ENCODE measurements at regions not wholly inside any gene's neighbourhood (a gene's known extent, or its start where the extent isn't known, plus 50 kb on each side); places are given as distances from the start of the nearest gene placed in this dataset.

DNA sequence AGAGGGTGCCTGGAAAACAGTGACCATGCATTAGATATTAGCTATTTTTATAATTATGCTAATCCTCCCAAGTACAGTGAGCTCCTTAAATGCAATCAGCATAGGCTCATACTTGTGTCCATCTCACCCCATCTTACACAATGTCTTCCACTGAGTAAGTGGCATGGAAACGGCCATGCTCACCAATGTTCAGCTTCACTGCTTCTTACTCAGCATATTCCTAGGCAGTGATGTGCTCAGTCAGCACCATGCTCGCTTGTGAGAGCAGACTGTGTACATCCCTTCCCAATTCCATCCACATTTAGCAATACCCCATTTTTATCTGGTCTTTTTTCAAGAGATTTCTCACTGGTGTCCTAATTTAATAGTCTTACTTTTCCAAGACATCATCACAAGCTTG is 454.8 kb upstream of the SOX9 start:
- Histone ChIP-seq H3K4me1 (ENCODE audit: insufficient read depth, low read length) (no peaks in the 10 kb centered on the region), H3K36me3 (ENCODE audit: insufficient read depth, low read length) (no peaks in the 10 kb centered on the region), H3K9me3 (ENCODE audit: low read length) (no peaks in the 10 kb centered on the region), H2AFZ (ENCODE audit: low read depth, low read length) (no peak overlapping the region), H3K4me3 (ENCODE audit: low read length) (no peak overlapping the region), H3K27me3 (ENCODE audit: insufficient read depth, low read length) (no peaks in the 10 kb centered on the region)

DNA sequence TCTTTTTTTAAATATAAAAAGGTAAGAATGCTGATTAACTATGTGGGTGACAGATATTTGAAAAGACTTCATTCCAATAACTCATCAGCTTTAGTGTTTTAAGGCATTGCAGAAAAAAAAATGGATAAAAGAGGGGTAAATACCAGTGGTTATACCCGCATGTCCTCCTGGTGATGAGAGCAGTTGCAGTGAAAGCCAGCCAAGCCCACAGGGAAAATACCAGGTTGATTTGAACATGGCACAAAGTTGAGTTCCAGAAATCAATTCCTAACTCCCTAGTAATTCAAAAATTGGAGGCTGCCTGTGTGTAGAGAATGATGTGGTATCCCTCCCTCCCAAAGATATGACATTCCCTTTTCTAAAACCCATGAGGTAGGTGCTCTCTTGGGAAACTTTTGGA is 453.2 kb upstream of the SOX9 start:
- H3K4me3 ChIP-seq (ENCODE audit: low read length), result no peak overlapping the region
- no peaks in the 10 kb centered on the region for H3K27me3 ChIP-seq (ENCODE audit: insufficient read depth, low read length)
- no peak overlapping the region for H2AFZ ChIP-seq (ENCODE audit: low read depth, low read length)
- no peaks in the 10 kb centered on the region for H3K4me1 ChIP-seq (ENCODE audit: insufficient read depth, low read length)
- no peaks in the 10 kb centered on the region for H3K36me3 ChIP-seq (ENCODE audit: insufficient read depth, low read length)
- no peaks in the 10 kb centered on the region for H3K9me3 ChIP-seq (ENCODE audit: low read length)

DNA sequence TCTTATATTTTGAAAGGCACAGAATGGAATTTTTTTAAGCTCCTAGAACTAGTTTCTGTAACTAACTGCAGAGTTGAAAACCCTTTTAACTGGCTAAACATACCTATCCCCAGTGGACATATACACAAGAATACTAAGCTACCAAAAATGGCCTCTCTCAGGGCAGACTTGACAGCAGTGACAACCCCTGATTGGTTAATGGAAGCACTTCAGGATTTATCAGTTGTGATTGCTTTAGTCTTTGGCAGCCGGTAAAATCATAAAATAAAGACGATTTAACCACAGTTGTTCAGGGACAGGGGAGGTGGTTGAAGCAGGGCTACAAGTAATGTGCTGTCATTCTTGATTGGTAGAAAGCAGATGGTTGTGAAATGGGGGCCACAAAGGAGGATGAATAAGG is 452.0 kb upstream of the SOX9 start:
- no peak overlapping the region for H2AFZ ChIP-seq (ENCODE audit: low read depth, low read length)
- H3K27me3 ChIP-seq (ENCODE audit: insufficient read depth, low read length), result no peaks in the 10 kb centered on the region
- no peaks in the 10 kb centered on the region for H3K9me3 ChIP-seq (ENCODE audit: low read length)
- no peak overlapping the region for H3K4me3 ChIP-seq (ENCODE audit: low read length)
- H3K36me3 ChIP-seq (ENCODE audit: insufficient read depth, low read length), result no peaks in the 10 kb centered on the region
- H3K4me1 ChIP-seq (ENCODE audit: insufficient read depth, low read length), result no peaks in the 10 kb centered on the region

DNA sequence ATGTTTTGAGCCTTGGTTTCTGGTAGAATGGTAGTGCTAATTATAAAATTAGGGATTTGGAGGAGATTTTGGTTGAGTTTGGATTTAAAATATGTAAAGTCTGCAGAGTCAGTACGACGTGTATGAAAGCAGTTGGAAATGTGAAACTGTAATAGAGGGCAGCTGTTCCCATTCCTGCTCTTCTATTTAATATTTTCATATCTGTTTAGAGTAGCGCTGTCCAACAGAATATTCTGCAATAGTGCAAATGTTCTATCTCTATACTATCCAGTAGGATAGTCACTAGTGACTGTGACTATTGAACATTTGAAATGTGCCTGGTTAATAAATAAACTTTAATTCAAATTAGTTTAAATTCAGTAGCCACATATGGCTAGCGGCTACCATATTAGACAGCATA is 443.4 kb upstream of the SOX9 start:
- Histone ChIP-seq H3K36me3 (ENCODE audit: insufficient read depth, low read length) (no peaks in the 10 kb centered on the region), H3K4me1 (ENCODE audit: insufficient read depth, low read length) (peaks cover 4% of the 10 kb centered on the region), H2AFZ (ENCODE audit: low read depth, low read length) (no peak overlapping the region), H3K9me3 (ENCODE audit: low read length) (no peaks in the 10 kb centered on the region), H3K4me3 (ENCODE audit: low read length) (no peak overlapping the region), H3K27me3 (ENCODE audit: insufficient read depth, low read length) (no peaks in the 10 kb centered on the region)

DNA sequence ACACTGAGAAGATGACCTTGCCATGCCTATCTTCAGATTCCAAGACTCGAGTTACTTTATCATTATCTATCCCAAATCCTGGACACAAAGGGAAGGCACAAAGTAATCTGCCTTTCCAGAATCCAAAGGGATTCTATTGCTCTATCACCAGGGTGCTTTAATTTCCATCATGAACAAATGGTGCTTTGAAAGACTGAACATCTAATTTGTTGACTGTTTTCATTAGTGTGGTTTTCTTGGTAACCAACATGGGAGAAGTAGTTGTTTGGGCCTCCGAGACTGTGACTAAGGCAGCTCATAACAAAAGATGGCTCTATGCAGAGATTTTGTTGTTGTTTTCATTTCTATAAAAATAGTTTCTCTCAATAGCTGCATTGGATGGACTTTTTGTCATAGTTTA is 441.0 kb upstream of the SOX9 start:
- H2AFZ ChIP-seq (ENCODE audit: low read depth, low read length), result no peak overlapping the region
- no peak overlapping the region for H3K4me3 ChIP-seq (ENCODE audit: low read length)
- H3K36me3 ChIP-seq (ENCODE audit: insufficient read depth, low read length), result no peaks in the 10 kb centered on the region
- H3K9me3 ChIP-seq (ENCODE audit: low read length), result no peaks in the 10 kb centered on the region
- H3K27me3 ChIP-seq (ENCODE audit: insufficient read depth, low read length), result no peaks in the 10 kb centered on the region
- peaks cover 4% of the 10 kb centered on the region for H3K4me1 ChIP-seq (ENCODE audit: insufficient read depth, low read length)

DNA sequence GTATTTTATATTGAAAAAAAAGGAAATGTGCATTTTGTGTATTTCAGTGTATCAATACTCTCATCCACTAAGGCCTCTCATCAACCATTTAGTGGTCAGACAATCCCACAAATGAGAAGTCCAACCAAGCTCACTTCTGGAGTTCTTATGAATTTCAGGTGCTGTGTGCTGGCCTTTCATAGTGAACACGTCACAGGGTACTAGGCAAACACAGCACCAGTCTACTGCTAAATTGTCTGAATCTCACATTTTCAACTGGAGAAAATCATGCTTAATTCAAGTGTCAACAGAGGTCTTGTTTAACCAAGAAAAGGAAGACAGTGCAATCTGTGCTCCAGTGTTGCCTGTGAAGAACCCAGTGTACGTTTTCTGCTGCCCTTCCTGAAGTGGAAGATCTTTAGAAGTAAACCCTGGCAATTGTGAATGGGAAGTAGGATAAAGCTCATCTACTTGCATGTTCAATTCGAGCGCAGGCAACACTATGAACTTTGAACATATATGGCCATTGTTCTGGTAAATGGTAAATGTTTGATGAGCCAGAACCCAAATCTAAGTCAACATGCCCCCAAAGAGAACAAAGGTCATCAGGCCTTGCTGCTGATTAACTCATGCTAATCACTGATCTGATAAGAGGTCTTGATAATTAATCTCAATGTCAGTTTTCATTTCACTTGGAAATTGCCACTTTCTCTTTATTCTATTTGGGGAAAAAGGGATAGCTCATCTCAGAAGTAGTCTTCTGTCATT is 439.2 kb upstream of the SOX9 start:
- Histone ChIP-seq H3K36me3 (ENCODE audit: insufficient read depth, low read length) (no peaks in the 10 kb centered on the region), H3K4me1 (ENCODE audit: insufficient read depth, low read length) (peaks cover 4% of the 10 kb centered on the region), H3K9me3 (ENCODE audit: low read length) (no peaks in the 10 kb centered on the region), H3K27me3 (ENCODE audit: insufficient read depth, low read length) (no peaks in the 10 kb centered on the region), H3K4me3 (ENCODE audit: low read length) (no peak overlapping the region), H2AFZ (ENCODE audit: low read depth, low read length) (no peak overlapping the region)

DNA sequence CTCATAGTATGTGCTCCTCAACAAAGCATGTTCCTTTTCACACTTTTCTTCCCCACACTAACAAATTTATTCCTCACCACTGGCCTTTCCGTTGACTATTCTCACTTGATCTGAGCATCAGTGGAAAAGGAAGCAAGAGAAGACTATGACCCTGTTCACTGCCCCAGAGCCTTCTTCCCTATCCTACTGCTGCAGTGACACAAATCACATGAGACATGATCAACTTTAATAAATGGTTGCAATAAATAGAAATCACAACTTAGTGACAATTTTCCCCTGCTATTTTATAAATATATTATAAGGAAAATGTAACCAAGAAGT is 438.7 kb upstream of the SOX9 start:
- no peaks in the 10 kb centered on the region for H3K9me3 ChIP-seq (ENCODE audit: low read length)
- H3K27me3 ChIP-seq (ENCODE audit: insufficient read depth, low read length), result no peaks in the 10 kb centered on the region
- H3K4me1 ChIP-seq (ENCODE audit: insufficient read depth, low read length), result peaks cover 4% of the 10 kb centered on the region
- no peak overlapping the region for H2AFZ ChIP-seq (ENCODE audit: low read depth, low read length)
- no peaks in the 10 kb centered on the region for H3K36me3 ChIP-seq (ENCODE audit: insufficient read depth, low read length)
- H3K4me3 ChIP-seq (ENCODE audit: low read length), result no peak overlapping the region

DNA sequence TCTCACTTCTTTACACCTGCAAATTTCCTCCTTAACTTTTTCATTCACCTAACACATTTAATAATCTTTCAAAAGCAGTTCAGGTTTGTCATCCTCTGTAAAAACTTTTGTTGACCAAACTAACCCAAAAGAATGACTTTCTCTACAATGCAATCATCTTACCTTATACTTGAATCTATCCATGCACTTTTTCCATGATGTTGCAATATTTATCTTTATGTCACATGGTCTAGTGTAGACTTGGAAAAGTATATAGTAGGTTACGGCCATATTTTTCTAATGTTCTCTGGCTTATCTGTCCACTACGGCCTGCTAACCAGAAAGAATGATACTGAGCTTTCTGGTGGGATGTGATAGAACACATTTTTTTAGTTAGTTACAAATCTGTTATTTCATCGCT is 431.0 kb upstream of the SOX9 start:
- H3K4me3 ChIP-seq (ENCODE audit: low read length), result no peak overlapping the region
- H3K36me3 ChIP-seq (ENCODE audit: insufficient read depth, low read length), result no peaks in the 10 kb centered on the region
- H2AFZ ChIP-seq (ENCODE audit: low read depth, low read length), result no peak overlapping the region
- no peaks in the 10 kb centered on the region for H3K27me3 ChIP-seq (ENCODE audit: insufficient read depth, low read length)
- H3K4me1 ChIP-seq (ENCODE audit: insufficient read depth, low read length), result no peaks in the 10 kb centered on the region
- no peaks in the 10 kb centered on the region for H3K9me3 ChIP-seq (ENCODE audit: low read length)

DNA sequence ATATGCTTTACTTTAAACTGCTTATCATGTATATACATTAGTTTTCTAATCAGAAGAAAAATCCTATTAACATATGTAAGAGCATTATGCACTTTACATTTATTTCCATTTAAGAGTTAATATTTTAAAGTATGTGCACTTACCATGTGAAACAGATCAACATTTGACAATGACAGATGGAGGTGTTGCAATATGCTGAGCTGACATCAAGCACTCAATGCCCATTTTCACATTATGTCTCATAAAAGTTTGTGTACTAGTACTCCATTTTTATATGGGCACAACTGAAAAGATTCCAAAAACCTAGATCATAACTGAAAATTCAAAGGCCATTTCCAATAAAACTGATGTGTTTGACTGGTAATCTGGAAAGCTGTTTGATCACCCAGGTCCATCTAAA is 420.9 kb upstream of the SOX9 start:
- no peaks in the 10 kb centered on the region for H3K9me3 ChIP-seq (ENCODE audit: low read length)
- H3K36me3 ChIP-seq (ENCODE audit: insufficient read depth, low read length), result no peaks in the 10 kb centered on the region
- H3K4me1 ChIP-seq (ENCODE audit: insufficient read depth, low read length), result no peaks in the 10 kb centered on the region

DNA sequence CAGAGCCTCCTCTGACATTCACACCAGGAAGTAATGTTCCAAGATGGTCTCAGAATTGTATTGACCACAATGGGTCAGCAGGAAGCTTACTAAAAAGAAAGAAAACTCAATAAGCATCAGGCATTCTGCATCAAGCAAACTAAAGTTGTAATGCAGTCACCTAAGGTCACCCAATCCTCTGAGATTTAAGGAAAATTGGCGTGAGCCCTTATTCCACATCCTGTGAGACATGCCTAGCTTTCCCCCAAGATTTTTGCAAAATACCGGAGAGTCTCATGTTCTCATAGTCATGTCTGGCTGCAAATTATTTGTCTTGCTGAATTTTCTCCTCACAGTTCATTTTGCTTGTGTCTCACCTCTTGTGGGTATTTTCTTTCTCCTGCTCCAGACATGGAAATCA is 417.1 kb upstream of the SOX9 start:
- Histone ChIP-seq H3K4me3 (ENCODE audit: low read length) (no peak overlapping the region), H3K9me3 (ENCODE audit: low read length) (no peaks in the 10 kb centered on the region), H3K27me3 (ENCODE audit: insufficient read depth, low read length) (no peaks in the 10 kb centered on the region), H3K36me3 (ENCODE audit: insufficient read depth, low read length) (no peaks in the 10 kb centered on the region), H2AFZ (ENCODE audit: low read depth, low read length) (no peak overlapping the region), H3K4me1 (ENCODE audit: insufficient read depth, low read length) (no peaks in the 10 kb centered on the region)

More for the DNA sequence above, 420.9 kb upstream of the SOX9 start:
- H3K27me3 ChIP-seq (ENCODE audit: insufficient read depth, low read length), result no peaks in the 10 kb centered on the region
- H2AFZ ChIP-seq (ENCODE audit: low read depth, low read length), result no peak overlapping the region
- no peak overlapping the region for H3K4me3 ChIP-seq (ENCODE audit: low read length)

DNA sequence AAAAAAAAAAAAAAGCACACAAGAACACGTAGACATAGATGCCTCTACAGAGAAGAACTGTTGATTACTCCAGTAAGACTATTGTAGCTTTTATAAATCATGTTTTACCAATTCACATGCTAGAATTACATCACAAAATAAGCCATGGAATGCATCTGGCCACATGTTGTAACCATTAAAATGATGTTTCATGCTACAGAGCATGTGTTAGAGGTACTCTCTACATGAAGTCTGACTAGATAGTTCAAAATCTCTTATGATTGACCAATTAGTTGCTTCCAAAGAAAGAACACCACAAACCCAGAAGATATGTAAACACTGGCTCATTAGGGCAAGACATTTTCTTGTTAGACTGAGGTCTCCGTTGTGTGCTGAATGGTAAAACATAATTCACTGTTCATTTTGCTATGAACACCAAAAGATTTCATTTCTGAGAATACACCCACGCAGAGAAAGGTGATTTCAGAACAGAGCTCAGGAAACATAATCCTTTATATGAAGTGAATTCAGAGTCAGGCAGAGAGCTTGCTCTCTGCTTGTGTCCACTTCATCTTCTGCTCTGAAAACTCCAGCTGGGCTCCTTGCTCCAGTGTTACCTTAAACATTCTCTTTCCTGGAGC is 411.4 kb upstream of the SOX9 start:
- H3K9me3 ChIP-seq (ENCODE audit: low read length), result no peaks in the 10 kb centered on the region
- no peak overlapping the region for H2AFZ ChIP-seq (ENCODE audit: low read depth, low read length)
- H3K36me3 ChIP-seq (ENCODE audit: insufficient read depth, low read length), result no peaks in the 10 kb centered on the region
- no peaks in the 10 kb centered on the region for H3K27me3 ChIP-seq (ENCODE audit: insufficient read depth, low read length)
- H3K4me3 ChIP-seq (ENCODE audit: low read length), result no peak overlapping the region
- no peaks in the 10 kb centered on the region for H3K4me1 ChIP-seq (ENCODE audit: insufficient read depth, low read length)

DNA sequence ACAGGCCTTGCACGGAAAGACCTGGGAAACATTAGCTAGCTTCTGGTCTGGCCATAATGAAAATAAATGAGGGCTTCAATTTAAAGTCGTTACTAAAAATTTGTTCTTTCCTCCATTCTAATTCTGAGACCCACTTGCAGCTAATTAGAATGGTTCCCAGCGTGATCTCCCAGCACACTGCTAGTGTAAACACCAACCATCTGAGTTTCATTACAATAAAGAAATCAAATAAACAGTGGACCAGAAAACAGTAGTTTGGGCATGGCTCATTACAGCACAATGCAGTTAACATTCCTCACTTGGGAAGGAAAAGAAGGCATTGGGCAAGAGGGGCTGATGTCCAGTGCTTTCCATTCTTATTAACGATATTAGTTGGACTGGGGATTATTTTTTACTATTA is 410.9 kb upstream of the SOX9 start:
- Histone ChIP-seq H3K27me3 (ENCODE audit: insufficient read depth, low read length) (no peaks in the 10 kb centered on the region), H3K4me3 (ENCODE audit: low read length) (no peak overlapping the region), H3K36me3 (ENCODE audit: insufficient read depth, low read length) (no peaks in the 10 kb centered on the region), H3K4me1 (ENCODE audit: insufficient read depth, low read length) (no peaks in the 10 kb centered on the region), H3K9me3 (ENCODE audit: low read length) (no peaks in the 10 kb centered on the region), H2AFZ (ENCODE audit: low read depth, low read length) (no peak overlapping the region)

DNA sequence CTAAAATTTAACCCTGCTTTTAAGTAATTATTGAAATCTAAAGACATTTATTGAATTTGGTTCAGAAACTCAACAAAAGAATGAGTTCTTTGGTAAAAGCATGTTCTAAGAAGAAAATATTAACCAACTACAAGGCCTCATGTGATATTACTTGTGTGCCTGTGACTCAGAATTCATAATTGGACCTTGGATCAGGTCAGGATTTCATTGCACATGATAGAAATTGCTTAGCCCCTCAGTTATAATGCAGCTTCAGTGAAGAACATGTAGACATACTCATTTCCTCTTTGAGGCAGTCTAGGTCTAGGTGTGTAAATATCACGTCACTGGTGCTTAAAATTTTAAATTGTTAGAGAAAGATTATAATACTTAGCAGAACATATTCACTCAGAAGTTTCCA is 410.0 kb upstream of the SOX9 start:
- Histone ChIP-seq H3K4me3 (ENCODE audit: low read length) (no peak overlapping the region), H3K4me1 (ENCODE audit: insufficient read depth, low read length) (no peaks in the 10 kb centered on the region), H3K9me3 (ENCODE audit: low read length) (no peaks in the 10 kb centered on the region), H3K27me3 (ENCODE audit: insufficient read depth, low read length) (no peaks in the 10 kb centered on the region), H2AFZ (ENCODE audit: low read depth, low read length) (no peak overlapping the region), H3K36me3 (ENCODE audit: insufficient read depth, low read length) (no peaks in the 10 kb centered on the region)

DNA sequence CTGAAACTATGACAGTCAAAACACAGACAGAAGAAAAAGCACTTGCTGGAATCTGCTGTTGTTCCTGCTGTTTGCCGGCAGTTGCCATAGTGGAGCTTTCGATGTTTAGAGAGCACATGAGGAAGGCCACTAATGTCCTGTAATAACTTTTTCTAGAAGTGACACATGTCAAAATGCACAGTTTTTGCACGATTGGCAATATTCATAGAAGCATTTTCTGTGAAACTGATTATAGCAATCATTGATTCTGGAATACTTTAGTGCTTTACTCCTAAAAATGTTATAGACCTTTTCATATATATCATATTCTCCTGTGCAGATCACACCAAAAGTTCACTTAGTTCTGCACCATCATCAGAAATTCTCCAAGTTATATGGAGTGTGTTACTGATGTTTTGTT is 407.0 kb upstream of the SOX9 start:
- no peak overlapping the region for H2AFZ ChIP-seq (ENCODE audit: low read depth, low read length)
- H3K9me3 ChIP-seq (ENCODE audit: low read length), result no peaks in the 10 kb centered on the region
- H3K27me3 ChIP-seq (ENCODE audit: insufficient read depth, low read length), result no peaks in the 10 kb centered on the region
- H3K4me3 ChIP-seq (ENCODE audit: low read length), result no peak overlapping the region
- no peaks in the 10 kb centered on the region for H3K4me1 ChIP-seq (ENCODE audit: insufficient read depth, low read length)
- H3K36me3 ChIP-seq (ENCODE audit: insufficient read depth, low read length), result no peaks in the 10 kb centered on the region
